Stimulated activated CD8-positive, alpha-beta memory T cell treated with anti-CD3 and anti-CD28 coated beads, Interleukin-15, amount 100 ng/mL, for 4 hours (primary cell): ENCODE measurements at regions not wholly inside any gene's neighbourhood (a gene's known extent, or its start where the extent isn't known, plus 50 kb on each side); places are given as distances from the start of the nearest gene placed in this dataset.

Source experiments
- DNase-seq, 2 donors: peaks; one replicate each; pipeline ENCODE4 v3.0.0-alpha.2; 2020; ENCODE audit warnings: low read depth in 2 of 2

DNA sequence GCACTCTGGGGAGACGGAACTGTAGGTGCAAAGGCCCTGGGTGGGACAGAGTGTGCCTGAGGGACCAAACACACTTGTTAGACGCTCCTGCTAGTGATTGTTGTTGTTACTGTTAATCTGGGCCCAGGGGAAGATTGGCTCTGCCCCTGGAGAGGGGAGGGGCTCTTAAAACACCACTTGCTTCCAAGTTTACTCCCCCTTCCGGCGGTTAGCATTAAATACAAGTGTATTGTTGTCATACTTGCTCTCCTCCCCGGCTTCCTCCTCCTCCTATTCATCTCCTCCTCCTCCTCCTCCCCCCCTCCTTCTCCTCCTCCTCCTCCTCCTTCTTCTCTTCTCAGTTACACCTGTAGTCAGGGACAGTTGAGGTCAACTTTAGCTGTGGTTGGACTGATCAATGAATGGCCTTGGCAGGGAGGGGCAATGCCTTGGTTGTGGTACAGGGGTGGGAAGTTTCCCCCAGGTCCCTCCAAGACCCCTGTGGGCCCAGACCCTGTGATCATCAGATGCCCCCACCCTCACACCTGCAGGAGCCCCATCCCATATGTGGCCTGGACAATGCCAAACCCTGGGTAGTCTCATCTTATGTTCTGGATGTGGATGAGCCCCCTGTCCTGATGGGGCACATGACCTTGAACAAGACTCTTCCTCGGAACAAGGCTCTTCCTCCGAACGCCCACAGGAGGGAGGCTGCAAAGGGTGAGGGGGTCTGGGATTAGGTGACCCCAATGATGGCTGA is 217.3 kb downstream of the PTPRU start:
- no peak for DNase-seq

GRCh38 chr1:29452463-29453230 is 216.3 kb downstream of the PTPRU start:
- no peak for DNase-seq

DNA sequence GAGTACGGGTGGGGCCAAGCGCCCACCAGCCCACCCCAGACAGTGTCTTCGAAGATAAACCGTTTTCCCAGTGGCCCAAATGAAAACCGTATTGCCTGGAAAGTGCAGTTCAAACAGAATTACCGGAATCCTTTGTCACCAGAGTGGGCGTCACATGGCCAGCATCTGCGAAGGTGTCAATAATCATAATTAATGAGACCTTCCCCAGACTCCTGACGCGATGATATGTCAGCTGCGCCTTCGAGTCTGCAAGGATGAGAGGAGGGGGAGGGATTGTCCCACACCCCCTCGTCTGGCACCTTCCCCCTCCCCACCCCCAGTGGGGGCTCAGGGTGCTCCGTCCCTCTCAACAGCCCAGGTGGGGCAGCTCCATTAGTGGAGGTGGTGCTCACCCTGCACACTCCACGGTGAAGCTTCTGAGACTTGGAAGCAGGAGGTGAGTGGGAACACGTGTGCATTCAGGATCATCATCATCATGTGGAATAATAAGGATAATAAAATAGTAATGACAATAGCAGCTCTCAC is 215.1 kb downstream of the PTPRU start:
- DNase-seq = no peak

GRCh38 chr1:29450591-29450990 is 214.3 kb downstream of the PTPRU start:
- DNase-seq = no peak

GRCh38 chr1:29448456-29449235 is 212.3 kb downstream of the PTPRU start:
- no peak for DNase-seq

GRCh38 chr1:29447368-29447767 is 211.0 kb downstream of the PTPRU start:
- no peak for DNase-seq

DNA sequence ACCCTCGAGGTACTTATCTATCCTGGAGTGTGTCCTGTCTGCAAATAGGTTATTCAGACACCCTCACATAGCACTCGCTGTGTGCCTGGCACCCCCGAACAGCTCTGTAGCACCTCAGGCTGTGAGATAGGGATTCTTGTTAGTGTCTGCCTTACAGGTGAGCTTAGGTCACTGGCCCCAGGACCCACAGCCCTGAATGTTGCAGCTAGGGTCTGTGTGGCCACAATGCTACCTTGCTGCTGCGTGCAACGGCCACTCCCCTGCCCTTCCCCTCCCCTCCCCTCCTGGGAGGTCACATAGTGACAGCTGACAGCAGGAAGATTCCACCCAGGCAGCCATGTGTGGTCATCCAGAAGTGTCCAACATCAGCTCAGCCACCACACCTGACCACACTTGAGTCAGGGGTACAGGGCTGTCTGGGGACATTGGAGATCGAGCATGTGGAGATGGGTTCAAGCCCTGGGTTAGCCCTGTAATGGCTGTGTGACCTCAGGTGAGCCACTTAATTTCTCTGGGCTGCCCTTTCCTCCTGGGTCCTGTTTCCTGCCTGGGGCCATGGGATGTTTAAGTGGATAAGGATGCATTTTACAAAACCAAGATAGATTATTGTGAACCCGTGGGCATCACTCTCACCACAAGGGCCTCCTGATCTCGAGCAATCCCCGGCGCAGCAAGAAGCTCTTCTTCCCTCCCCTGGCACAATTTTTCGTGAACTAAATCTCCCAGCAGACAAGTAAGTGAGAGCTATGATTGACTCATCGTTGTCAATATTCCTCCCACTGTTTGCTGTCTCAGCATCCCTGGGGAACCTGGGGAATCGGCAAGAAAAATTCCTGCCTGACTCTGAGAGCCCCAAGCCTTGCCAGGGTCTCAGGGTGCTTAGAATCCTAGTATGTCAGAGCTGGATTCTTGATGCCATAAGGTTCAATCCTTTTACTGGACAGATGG is 208.7 kb downstream of the PTPRU start:
- no peak for DNase-seq

- no peak for DNase-seq
Observed at GRCh38 chr1:29444081-29444715, 207.9 kb downstream of the PTPRU start.

DNA sequence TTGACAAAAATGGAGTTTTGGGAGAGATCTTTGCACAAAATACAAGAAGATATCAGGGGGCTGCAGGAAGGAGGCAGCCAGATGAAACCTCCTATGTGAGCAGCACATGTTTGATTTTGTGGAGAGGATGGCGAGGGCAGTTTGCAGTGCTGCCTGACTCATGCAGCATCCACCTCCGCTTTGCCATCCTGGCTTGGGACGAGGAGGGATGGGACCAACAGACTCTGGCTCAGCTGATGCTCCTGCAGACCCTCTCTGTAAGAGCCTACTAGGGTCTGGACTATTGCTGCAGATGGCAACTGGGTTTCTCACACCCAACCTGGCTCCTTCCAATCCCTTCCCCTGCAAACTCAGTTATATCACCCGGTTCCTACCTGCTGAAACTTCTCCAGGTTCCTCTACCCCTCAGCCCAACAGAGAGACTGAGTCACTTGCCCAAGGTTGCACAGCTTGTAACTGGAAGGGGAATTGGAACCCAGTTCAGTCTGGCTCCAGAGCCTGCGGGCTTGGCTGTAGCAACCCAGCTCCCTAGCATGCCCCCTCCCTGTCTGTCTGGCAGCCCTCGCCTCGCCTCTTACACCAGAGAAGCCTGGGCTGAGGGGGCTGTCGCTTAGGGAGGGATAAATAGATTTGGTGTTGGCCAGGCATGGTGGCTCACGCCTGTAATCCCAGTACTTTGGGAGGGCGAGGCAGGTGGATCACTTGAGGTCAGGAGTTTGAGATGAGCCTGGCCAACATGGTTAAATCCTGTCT is 205.8 kb downstream of the PTPRU start:
- no peak for DNase-seq

- no peak for DNase-seq
Observed at GRCh38 chr1:29439615-29440014, 203.3 kb downstream of the PTPRU start.

GRCh38 chr1:29438991-29439390 is 202.7 kb downstream of the PTPRU start:
- DNase-seq = no peak

DNA sequence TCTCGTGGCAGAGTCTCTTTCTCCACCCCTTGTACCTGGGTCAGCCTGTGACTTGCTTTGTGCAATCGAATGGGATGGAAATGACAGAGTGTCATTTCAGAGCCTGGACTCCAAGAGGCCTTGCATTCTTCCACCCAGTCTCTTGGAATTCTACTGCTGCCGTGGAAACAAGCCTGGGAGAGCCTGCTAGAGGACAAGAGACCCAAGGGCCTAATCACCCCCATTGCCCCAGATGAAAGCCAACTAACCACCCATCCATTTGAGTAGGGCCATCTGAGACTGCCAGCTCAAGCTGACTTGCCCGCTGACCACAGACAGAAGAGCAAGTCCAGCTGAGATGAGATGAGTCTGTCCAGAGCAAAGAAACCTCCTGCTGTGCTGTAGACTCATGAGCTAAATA is 201.6 kb downstream of the PTPRU start:
- no peak for DNase-seq

- no peak for DNase-seq
Observed at GRCh38 chr1:29436181-29436785, 200.0 kb downstream of the PTPRU start.

GRCh38 chr1:29433830-29434229 is 197.5 kb downstream of the PTPRU start:
- DNase-seq = no peak

- DNase-seq = no peak
Observed at GRCh38 chr1:29431138-29431537, 194.8 kb downstream of the PTPRU start.

- no peak for DNase-seq
Observed at GRCh38 chr1:29429656-29430055, 193.3 kb downstream of the PTPRU start.

DNA sequence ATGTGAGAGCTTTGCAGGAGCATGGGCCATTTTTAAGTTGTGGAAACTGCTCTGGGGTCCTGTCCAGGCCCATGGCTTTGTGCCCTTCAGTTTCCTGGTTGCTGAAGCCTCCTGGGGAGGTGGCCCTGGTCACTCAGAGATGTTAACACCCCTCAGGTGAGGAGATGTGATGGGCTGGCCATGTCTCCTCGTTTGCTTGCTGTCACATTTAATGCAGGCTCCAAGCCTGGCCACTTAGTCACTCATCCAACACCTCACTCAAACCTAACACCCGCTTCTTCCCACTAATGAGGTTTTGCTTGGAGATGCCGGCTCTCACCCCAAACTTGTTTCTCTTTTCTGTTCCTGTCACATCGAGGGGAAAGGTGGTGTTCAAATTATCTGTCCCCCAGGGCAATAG is 192.7 kb downstream of the PTPRU start:
- DNase-seq = no peak

DNA sequence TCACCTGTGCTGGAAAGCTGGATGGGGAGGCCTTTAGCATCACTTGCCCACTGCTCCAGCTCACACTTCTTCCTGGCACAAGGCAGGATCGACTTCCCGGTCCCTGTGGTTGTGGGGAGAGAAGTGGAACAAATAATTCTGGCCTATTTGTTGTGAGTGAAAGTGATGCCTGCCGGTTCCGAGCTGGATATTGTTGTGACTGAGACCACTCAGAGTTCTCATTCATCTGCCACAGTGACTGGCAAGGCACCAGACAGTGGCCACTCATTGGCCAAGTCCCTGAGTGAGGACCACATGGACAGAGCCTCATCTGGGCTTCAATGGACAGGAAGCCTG is 191.9 kb downstream of the PTPRU start:
- no peak for DNase-seq

DNA sequence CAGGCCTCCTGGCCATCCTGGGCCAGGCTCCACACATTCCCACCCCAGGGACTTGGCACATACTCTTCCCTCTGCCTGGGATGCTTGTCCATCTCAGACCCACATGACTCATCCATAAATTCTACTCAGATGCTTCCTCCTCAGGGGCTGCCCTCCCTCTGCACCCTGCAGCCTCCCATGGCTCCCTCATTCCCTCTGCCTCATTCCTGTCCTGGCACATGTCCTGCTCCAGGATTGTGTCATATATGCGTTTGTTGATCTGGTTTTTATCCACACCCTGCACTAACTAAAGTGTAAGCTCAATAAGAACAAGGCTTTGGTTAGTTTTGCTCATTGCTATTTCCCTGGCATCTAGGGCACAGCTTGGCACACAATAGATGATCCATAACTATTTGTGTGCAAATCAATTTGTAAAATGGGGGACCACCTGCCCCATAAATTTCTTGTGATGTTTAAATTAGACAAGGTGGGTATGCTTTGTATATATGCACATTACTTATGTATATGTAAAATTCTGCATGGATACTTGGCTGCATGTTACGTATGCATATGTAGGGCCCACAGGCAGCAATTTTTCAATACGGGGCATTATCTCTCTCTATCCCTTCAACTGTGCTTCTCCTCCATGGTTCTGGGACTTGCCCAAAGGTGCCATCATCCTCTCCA is 191.4 kb downstream of the PTPRU start:
- no peak for DNase-seq
